Fibroblast of skin of scalp (primary cell): ENCODE measurements at regions not wholly inside any gene's neighbourhood (a gene's known extent, or its start where the extent isn't known, plus 50 kb on each side); places are given as distances from the start of the nearest gene placed in this dataset.

Experiments used
- DNase-seq: peaks from one replicate; pipeline ENCODE4 v3.0.0-alpha.2; 2013

DNA sequence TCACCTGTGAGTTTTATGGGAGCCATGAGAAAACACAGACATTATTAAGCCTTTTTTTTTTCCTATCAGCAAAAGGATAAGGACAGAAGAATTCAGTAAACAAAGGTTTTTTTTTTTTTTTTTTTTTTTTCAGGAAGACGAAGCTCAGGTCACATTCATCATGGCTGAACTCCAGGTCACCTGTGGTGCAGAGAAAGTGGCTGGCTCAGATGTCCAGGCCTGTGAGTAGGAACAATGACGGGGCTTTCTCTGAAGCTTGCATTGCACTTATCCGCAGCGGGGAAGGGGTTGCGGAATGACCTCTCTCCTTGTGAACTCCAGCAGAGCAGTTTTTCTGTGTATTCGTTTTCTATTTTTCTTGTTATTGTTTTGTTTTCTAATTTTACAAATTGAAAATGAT, 759.6 kb upstream of the TMEM132C start:
- DNase-seq, result no peak

DNA sequence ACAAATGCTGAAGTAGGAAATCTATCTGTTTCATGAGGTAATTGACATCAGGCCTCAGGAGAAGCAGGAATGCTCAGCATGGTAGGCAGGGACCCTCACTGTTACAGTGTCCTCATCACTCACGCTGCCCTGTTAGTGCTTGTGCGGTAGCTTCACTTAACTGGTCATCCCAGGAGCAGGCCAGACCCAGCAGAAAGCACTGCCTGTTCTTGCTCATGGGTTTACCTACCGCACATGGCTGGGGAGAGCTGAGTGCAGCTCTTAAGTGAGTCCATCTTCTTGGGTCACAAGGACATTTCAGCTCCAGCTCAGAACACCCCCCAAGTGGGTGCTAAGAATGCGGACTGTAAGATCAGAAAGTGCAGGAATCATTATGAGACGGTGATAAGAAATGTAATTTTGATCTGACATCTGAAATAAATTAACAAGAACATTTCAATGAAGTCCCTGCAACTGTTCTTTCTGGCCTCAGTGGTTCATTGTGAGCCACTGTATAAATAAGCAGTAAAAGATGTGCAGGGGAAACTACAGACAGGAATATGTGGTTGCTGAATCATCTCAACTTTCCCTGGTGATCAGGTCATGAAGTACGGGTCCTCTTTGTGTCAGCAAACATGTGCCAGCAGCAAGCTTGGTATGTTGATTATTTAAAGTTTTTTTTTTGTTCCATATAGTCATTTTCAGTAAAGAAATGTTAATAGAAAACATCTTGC, 757.7 kb upstream of the TMEM132C start:
- DNase-seq, result peak; percentile 94

DNA sequence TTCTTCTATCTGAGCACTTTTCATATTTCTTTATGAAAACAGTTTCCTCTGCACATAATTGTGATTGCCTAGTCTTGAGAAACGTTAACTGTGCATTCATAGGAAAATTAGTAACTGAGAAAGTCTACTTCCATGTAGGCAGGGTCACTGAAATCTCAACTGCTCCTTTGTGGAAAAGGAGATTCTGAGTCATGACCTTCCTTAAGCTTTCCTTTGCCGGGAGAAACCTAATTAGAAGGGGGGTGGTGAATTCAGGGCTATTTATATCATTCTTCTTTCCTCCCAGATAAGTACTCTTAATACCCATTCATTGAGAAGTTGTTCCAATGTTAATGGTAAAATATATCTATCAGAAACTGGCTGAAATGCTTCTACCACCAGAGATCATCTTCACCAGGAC, 751.0 kb upstream of the TMEM132C start:
- DNase-seq, result peak; percentile 47

DNA sequence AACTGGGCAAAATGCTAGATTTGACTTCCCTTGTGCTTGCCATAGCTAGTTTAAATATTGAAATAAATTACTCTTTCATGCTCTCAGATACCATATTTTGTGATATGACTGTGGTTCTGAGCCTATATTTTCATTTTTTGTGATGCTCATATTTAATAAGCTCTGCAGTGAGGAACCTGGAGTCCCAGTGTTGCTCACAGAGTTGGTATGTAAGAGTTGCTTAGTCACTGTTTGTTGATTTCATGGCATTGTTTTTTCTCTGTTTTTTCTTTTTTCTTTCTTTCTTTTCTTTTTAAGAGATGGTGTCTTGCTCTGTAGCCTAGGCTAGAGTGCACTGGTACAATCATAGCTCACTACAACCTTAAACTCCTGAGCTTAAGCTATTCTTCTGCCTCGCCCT, 750.5 kb upstream of the TMEM132C start:
- DNase-seq, result peak; percentile 52

DNA sequence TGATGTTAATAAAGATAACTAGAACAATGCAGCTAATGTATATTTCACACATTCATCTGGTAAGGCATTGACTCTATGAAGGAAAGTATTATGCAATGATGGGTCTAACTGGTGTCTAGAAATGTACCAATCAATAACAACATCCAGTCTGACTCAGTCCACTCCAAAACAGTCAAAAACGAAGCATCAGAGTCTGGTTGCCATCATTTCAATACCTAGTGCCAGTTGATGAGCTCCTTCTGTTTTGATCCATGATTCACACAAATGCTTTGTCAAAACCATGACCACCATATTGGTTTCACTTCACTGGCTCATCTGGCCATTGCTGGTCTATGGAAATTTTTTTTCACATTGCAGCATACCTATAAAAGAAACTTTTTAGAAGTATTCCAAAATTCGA, 747.2 kb upstream of the TMEM132C start:
- no peak for DNase-seq

DNA sequence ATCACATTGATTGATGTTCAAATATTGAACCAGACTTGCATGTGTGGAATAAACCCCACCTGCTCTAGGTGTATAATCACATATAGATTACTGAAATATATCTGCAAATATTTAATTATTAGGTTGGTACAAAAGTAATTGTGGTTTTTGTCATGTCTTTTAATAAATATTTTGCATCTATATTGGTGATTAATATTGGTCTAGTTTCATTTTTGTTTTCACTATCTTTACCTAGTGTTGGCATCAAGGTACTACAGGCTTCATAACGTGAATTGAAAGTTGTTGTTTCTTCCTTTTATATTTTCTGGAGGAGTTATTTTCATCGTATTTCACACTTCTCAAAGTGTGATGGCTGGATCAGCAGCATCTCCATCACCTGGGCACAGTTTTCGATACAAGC, 740.0 kb upstream of the TMEM132C start:
- DNase-seq, result no peak

DNA sequence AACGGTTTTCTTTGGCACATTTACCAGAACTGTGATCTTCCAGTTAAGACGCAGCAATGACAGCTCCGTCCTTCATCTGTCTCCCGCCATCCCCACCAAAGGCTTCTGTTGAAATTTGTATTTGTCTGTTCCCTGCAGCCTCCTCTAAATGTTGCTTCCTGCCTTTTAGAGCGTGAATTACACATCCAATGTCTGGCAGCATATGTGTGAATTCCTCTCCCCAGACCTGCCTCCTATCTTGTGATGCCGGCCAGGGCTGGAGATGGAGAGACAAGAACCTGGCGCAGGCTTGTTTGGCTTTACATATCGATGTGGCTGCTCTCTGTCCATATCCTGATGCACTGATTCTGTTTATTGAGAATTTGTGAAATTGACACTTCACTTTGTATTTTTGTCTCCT, 738.4 kb upstream of the TMEM132C start:
- DNase-seq, result no peak

DNA sequence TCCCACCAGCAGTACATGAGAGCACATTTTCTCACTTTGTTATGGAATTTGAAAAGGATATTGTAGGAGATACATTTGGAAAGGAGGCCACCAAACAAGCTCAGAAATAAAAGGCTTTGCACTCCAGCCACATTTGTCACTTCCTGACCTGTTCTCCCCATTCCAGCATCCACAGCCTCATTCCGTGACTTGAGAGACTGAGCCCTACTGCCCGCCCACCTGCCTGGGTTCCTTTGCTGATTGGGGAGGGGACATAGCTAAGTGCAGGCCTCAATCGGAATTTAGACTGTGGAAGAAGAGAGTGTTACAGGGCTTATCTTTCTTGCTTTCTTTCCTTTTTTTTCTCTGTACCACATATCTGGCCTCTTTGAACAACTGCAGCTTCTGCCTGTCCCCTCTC, 735.4 kb upstream of the TMEM132C start:
- DNase-seq, result no peak

DNA sequence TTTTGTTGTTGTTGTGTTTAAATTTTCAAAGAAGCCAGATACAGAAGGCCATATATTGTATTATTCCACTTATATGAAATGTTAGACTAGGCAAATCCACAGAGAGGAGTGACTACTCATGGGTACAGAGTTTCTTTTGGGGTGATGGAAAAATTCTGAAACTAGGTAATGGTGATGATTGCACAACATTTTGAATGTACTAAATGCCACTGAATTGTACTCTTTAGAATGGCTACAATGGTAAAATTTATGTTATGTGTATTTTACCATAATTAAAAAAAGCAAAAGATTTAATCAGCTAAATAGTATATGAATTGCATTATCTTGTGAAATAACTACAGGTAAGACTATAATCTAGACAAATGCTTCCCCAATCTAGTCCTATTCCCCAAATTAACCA, 733.6 kb upstream of the TMEM132C start:
- DNase-seq, result no peak

DNA sequence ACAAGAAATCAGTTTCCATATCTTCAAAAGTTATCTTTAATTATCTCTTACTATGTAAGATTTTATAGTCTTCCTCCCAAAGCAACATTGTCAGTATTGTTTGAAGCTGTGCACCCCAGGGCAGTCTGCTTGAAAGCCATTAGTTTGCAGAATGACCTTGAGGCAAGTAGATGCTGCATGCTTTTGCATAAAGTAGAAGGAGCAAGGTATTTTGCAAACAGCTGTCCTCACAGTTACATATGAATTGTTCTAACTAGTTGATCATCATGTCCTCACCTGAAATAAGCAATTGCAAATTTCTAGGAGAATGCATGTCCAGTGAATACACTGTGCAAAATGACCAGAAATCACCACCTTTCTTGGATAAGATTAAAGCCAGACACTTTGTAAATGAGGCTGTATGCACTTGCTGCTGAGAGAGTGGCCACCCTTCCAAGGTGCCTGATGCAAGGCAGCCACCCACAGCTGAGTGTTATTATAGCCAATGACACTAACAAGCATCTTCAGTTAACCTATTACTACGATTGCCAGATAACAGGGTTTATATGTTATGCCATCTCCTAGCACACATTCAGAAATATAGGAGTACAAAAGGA, 730.0 kb upstream of the TMEM132C start:
- DNase-seq, result no peak

DNA sequence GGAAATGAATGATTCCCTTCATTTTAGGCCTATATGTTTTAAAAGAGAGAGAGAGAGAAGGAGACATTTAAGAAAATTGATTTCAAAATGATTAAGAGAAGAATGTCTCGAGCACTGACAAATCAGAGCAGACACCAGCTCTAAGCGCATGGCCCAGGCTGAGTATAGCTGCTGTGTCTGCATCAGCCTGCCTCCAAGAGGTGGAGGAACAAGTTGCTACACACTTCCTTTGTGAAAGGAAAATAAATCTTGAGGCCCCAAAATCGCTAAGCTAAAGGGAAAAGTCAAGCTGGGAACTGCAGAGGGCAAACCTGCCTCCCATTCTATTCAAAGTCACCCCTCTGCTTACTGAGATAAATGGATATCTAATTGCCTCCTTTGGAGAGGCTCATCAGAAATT, 728.7 kb upstream of the TMEM132C start:
- no peak for DNase-seq

DNA sequence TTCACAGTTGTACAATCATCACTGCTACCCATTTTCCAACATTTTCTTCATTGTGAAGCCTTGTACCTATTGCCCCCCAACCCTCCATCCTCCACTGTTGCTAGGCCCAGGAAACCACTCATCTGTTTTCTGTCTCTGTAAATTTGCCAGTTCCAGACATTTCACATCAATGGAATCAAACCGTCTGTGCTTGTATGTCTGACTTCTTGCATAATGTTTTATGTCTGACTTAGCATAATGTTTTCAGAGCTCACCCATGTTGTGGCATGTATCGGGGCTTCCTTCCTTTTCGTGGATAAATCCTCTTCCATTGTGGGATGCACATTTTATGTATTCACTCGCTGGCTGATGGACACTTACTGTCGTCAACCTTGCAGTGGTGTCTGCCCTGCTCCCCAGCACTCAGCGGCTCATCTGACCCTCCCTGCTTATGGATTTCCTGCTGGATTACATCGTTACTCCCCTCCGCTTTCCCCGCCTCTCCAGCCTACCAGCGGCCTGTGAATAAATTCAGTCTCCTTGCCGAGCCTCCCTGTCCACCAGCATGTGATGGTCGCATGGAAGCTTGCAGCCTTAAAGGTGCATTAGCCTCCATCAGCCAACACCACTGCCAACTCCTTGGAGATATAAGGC, 727.6 kb upstream of the TMEM132C start:
- no peak for DNase-seq

DNA sequence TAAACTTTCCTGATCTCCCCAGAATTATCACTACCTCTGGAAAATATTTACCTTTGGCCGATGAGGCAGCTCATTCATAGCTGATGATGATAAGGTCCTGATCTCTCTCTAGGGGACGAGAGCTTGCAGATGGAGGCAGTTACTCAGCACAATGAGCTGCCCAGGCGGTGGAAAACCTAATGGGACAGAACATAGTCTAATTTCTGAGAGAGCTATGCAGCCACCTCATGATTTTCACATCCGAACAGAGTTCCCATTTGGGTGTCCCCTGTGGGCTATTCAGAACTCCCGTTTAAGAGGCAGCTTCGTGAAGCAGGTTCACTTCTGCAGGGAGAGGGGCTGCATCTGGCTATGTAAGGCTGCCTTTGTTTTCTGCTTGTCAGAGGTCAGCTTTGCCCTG, 724.6 kb upstream of the TMEM132C start:
- no peak for DNase-seq

DNA sequence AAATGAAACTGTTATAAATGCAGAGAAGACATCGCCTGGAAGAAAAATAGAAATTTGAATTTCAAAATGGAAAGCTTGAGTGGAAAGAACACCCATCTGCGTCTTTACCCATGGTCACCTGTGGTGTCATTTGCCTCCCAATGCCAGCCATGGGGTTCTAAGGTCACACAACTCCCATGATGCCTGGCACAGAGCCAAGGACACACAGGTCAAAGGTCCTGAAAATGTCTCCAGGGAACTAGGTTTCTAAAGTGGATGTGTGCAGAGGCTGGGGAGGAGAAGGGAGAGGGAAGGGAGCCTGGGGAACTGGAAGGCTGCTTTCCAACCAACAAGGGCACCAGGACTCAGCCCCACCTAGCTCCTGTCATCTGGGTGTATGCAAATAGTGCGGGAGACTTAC, 724.0 kb upstream of the TMEM132C start:
- DNase-seq, result no peak

DNA sequence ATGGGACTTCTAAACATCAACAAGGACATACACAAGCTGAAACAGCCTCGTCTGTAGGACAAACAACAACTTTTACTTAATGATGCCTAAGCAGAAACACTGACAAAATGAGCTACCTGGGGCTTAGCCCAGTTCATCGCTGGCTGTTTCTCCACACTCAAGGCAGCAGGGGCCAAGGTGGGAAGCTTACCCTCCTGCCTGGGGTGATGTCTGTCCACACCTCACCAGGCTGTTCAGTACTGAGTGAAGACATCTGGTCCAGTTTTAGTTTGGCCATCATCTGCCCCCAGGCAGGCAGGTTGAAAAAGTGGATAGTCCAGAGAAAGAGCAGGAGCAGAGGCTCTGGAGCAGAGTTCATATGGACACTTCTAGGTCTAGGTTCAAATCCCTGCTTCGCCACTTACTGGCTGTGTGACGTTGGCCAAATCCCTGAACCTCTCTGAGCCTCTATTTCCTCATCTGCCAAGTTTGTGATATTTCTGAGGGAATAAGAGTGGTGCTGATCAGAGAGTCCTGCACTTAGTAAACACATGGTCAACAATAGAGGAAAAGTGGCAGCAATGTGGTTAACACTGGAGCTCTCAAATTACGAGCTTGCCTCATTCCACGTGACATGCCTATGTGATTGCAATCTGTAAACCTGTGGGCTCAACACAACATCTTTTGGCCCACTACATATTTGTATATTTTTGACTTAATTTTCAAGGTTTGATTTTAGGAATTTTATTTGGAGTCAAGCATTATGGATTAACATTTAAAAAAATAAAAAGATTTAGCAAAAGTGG, 720.1 kb upstream of the TMEM132C start:
- DNase-seq, result no peak

DNA sequence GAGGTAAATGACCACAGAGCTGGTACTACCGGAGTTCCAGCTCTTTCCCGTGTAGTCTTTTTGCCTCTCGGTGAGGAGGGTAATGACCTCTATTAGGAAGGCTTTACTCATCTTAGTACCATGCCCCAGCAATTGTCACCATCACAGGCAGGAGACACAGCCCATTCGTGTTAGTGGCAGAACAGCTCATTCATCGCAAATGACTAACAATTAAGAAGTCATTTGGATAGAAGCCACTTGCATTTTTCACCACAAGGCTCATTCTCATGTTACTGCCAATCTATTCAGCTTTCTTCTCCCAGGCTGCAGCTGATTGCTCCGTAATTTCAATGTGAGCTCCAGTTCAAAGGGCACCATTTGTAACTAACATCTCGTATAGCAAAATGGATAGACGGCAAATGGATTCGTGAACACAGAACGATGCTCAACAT, 718.8 kb upstream of the TMEM132C start:
- peak; percentile 78 for DNase-seq

DNA sequence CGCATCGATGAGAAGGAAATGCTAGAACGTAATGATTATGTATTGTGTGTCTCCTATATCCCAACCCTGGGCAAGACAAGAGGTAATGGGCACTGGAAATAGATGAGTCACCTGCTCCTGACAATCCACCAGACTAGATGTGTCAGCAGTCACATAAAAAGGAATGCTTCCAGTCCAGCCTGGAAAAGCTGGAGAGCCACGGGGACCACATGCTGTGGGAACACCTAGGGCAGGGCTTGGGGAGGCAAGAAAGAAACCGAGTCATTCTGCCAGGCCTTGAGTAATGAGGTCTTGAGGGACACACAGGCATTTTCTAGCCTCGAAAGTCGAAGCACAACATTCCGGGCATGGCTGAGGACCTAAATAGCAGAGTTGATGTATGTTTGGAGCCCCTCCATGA, 716.7 kb upstream of the TMEM132C start:
- DNase-seq, result peak; percentile 78

DNA sequence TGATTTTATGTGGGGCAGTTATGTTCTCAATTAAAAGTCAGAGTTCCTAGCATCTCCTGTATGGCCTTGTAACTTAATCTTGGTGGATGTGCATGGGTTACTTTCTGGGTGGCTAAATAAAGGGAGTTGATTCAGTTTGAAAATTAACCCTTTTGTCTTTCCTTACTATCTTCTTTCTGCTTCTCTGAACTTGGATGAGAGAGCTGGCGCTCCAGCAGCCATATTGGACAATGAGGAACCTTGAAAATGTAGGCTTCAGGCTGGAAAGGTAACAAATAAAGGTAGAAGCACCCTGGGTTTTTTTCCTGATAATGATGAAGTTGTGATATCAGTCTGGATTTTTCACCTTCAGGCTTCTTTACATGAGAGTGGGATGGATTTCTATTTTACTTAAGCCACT, 714.1 kb upstream of the TMEM132C start:
- no peak for DNase-seq

DNA sequence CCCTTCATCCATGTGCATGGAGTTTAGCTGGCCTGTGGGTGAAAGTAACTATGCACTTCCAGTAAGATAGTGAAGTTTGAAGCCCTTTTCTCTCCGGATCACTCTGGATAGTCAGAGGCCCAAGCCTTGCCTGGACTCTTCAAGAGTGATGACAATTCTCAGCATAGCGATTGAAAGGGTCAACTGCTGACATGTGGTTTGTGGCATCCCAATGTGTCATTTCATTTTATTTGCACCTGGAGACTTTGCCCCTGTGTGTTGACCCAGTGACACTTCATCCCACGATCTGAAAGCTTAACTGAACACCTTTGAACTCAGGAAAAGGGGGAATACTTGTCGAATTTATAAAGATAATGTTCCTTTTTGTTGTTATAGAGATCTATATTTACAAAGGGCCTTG, 711.9 kb upstream of the TMEM132C start:
- DNase-seq, result no peak

DNA sequence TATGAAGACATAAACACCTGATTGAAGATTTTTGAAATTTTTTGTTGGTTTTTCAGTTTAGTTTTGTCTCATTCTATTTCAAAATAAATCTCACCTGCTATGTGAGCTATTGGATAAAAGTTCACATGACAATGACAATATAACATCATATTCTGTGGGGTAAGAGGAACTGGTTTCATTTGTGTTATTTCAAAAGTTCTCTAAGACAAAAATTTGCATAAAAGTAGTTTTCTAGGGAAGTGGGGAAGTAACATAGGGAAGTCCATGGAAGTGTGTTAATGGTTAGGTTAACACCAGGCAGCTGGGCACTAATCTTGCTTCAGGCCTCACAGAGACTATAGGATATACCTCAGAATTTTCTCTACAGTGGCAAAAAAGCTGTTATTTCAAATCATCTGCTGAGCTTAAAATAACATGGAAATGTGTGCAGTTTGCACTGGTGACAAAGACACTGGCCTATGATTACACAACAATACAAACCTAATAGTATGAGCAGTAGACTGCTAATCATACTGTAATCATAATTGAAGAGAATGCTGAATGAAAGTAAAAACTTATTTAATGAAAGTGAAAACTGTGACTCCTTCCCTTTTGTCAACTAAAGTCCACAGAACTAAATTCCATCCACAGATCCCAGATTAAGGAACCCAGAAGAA, 710.6 kb upstream of the TMEM132C start:
- DNase-seq, result no peak

DNA sequence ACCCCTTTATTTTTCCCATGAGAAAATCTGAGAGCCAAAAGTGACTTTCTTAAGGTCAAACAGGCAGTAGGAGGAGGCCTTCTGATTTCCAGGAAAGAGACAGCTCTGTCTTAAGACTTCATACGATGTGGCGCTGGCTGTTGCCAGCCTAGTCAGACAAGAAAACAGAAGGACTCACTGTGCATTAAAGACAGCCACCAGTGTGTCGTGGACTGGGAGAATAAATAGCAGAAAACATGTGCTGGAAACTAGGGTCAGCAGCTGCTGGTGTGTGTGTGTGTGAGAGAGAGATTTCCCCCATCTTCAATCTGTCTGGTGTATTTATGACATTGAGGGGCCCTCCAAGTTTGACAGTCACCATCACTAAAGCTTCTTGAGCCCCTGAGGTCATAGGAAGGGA, 708.6 kb upstream of the TMEM132C start:
- DNase-seq, result no peak

DNA sequence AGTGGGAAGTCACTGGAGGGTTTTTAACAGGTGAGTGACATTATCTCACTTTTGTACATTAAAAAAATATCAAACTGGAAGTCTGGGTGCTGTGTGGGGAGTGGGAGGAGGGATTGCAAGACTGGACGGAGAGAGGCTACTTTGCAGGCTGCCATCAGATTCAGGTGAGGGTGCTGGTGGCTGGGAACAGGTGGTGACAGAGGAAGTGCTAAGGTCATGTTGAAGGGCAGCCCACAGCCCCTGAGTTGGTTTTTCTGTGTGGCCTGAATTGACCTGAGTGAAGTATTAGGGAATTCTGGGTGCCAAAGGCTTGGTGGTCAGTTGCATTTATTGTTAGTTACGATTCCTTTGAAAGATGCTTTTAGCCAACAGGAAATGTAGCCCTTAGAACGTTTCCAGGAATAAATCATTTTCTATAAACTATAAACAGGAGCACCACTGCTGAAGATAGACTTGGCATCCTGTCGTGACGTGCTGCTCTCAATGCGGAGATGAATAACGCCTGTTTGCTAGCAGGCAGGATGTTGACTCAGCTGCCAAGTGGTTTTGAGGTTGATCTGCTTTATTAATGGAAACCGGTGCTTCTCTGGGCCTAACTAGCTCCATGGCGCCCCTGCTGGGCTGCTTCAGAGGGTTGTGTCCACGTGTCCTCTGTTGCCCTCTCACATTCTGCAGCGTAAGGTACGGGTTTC, 707.5 kb upstream of the TMEM132C start:
- DNase-seq, result peak; percentile 93
